Fibroblast of skin of right quadriceps (primary cell): ENCODE measurements at regions not wholly inside any gene's neighbourhood (a gene's known extent, or its start where the extent isn't known, plus 50 kb on each side); places are given as distances from the start of the nearest gene placed in this dataset.
"Not testable (repeated sequence)": the region's sequence is repeated elsewhere in the genome, so short reads cannot be mapped to it uniquely, and the experiment has no call there.

Source experiments
- DNase-seq: peaks from one replicate; pipeline ENCODE4 v3.0.0-alpha.2; 2013

DNA sequence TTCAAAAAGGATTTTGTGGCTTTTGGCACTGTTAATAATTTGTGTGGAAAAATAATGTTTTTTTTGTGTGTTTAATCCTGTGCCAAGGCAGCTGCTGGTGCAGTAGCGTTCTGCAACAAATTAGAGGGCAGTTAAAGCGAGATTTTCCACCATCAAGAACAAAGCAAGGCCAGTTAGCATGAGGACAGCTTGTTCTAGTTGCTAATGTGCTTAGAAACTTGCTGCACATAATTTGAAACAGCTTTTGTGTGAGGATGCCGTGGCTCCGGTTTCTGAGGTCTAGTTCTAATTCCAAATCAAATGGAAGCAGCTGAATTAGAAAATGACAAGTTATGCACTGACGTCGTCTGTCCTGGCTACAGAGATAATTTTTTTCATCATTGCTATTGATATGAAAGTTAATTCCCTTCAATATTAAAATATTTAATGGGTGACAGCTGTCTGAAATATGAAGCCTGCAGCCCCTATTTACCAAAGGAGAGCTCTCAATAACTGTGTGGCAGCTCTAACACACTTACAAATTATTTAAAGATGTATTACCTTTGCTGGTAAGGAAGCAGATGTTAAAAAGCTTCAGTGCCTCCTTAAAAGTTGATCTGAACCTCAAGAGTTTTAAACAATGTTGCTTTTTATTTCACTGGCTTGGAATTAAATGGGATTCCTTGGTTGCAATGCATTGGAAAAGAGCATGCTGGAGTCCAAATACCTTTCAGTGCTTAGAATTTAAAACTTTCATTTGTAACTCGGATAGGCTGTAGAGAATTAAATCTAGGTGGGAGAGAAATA is 128.6 kb downstream of the SPATA31D1 start:
- peak; percentile 70 for DNase-seq

DNA sequence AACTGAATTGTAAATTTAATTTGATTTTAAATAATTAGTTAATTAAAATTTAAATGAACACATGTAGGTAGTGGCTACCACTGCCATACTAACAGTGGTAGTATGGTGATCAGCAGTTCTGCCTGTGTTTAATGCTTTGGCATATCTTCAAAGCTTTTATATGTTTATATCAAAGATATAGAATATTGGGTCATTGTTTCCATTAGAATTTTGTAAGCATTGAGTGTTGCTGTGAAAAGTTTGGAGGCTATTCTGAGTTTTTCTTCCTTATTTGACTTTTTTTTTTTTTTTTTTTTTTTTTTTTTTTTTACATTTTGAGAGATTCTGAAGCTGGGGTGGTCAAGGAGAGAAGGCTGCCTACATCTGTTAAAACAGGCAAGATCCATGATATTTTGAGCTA is 134.2 kb downstream of the SPATA31D1 start:
- DNase-seq, result no peak

DNA sequence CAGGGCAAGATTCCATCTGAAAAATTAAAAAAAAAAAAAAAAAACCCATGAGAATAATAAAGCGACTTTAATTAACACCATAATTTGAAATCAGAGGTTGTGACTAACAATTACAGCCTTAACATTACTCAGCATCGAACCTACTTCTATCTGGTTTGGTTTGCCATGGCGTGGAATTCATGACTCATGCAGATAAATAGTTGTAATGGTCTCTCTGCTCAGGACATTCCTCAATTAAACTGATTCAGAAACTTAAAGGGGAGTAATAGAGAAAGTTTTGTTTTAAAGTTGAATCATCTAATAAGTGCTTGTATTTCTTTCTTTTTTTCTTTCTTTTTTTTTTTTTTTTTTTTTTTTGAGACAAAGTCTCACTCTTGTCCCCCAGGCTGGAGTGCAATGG is 135.5 kb downstream of the SPATA31D1 start:
- peak; percentile 93 for DNase-seq

DNA sequence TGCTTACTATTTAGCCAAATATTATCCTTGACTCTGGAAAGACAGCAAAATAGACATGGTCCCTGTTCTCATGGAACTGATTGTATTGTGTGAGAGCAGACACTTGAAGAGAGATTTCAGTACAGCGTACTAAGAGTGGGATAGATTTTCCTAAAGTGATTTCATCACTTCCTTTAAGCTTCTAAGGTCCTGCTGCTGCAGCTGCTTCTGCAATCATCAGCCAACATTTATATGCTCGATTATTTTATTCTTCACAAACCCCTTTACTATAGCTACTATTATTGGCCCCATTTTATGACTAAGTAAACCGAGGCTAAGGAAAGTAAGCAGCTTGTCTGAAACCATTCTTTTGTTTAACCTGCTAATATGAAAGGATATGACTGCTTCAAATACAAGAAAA is 137.7 kb downstream of the SPATA31D1 start:
- DNase-seq, result no peak

DNA sequence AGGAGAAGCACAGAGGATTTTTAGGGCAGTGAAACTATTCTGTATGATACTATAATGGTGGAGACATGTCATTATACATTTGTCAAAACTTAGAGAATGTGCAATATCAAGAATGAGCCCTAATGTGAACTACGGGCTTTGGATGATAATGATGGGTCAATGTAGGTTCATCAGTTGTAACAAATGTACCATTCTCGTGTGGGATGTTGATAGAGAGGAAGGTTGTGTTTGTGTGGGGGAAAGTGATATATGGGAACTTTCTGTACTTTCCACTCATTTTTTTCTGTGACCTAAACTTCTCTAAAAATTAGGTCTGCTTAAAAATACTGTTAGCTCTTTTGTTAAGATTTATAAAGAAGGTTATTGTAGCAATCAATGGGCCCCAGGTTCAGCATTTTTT is 138.9 kb downstream of the SPATA31D1 start:
- DNase-seq, result no peak

DNA sequence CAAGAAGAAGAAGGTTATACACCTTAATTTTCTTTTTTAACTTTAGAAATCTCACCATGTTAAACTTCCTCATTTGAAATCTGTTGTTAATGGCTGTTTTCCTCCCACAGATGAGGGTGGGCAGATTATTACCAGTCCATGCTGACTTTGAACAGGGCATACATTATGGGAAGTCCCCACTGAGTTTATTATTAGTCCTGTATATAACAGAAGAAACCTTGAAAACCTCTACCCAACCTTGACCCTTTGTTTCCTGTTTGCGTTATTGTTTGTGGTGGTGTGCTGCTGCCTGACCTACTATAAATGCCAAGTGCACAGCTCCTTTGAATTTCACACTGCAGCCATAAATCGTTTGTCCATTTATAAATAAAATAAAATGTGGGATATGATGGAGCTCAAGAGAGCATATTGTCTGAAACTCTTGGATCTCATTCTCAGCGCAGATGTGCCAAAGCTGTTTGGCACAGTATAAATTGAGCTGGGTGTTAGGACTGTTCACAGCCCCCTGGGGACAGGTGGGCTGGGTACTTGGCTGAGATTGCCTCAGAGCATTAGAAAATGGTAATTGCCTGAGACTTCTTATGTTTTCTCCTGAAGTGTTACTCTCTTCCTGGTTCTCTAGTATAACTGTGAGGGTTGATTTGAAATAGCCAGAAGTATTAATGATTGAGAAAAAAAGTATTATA is 139.6 kb downstream of the SPATA31D1 start:
- DNase-seq, result no peak

DNA sequence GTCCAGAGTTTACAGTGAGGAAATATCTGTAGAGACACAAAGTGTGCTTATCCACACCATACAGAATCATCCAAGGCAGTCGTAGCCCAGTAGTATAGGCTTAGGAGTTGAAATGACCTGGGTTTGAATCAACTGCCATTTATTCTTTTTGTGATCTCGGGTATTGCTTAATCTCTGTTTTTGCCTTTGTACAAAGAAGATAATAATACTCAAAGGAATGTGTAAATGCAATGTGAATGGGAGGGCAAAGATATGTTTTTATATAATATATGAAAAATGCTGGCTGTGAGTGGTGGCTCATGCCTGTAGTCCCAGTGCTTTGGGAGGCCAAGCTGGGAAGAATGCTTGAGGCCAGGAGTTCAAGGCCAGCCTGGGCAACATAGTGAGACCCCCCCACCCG is 141.1 kb downstream of the SPATA31D1 start:
- no peak for DNase-seq

DNA sequence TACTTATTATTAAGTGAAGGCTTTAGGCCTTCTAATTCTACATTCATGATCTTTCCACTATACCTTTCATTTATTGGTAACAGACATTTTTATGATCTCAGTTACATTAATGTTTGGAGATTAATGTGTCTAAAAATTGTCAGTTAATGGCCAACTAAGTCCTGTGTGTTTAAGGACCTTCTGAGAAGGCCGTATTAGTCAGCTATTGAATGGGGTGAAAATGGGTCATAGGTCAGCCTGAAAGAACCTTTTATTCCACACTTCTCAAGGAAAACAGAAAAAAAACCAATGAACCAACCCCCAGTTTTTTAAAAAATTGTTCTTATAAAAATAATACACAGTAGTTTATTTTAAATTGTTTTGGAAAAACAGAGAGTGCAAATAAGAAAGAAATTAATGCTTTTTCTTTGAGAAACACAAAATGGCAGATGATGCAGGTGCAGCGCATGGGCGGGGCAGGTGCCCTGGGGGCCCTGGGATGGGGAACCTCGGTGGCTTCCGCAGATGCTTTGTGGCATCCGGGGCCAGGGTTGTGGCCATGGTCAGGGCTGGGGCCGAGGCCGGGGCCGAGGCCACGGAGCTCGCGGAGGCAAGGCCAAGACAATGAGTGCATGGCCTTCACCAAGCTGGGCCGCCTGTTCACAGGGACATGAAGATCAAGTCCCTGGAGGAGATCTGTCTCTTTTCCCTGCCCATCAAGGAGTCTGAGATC is 141.9 kb downstream of the SPATA31D1 start:
- DNase-seq, result no peak

DNA sequence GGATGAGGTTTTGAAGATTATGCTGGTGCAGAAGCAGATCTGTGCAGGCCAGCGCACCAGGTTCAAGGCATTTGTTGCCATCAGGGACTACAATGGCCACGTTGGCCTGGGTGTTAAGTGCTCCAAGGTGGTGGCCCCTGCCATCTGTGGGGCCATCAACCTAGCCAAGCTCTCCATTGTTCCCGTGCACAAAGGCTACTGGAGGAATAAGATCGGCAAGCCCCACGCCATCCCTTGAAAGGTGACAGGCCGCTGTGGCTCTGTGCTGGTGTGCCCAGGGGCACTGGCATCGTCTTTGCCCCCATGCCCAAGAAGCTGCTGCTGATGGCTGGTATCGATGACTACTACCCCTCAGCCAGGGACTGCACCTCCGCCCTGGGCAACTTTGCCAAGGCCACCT is 142.5 kb downstream of the SPATA31D1 start:
- DNase-seq, result no peak

DNA sequence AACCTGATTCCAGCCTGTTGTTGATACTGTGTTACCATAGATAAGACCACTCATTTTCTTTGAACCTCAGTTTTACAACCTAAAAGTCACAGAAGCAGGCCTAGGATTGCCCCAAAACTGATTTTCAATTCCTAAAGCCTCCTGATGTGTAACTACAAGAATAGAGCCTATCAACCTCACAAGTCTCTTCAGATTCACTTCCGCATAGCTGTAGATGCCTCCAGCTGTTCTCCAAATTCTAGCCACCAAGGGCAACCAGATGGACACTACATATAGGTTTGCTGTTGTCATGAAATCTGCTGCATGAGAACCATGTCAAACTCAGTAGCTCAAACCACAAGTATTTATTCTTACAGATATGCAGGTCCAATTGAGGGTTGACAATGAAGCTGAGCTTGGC is 143.5 kb downstream of the SPATA31D1 start:
- DNase-seq, result no peak

DNA sequence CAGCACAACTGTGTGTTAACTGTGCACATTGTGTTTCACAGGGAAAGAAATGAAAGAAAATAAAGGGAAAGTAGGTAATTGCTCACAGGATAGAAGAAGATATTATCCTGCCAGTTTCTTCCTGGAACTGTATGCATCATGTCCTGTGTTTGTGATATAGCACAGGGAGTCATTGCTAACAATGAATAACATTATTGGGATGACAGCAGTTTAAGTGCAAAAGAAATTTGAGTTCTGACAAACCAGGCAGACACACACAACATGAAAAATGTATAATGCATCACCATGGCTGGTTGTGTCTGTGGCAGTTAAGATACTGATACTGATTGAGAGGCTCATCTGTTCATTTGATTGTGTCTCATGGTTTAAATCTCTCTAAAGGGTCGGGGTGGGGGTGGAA is 145.4 kb downstream of the SPATA31D1 start:
- peak; percentile 31 for DNase-seq

DNA sequence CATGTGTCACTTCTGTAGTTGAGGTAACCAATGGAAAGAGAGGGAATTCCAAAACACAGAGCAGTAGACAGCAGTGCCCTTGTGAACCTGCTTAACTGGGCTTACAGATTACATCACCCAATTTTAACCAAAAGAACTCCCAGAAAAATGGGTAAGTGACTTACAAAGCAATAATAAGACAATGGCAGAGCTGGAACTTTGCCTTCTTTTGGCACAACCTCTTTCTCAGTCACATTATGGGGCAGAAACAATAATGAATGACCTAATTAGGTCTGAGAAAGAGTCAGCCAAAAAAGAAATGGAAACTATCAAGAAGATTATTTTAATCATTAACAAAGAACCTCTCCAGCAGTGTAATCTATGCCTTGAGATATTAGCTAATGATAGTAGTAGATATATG is 146.5 kb downstream of the SPATA31D1 start:
- no peak for DNase-seq

DNA sequence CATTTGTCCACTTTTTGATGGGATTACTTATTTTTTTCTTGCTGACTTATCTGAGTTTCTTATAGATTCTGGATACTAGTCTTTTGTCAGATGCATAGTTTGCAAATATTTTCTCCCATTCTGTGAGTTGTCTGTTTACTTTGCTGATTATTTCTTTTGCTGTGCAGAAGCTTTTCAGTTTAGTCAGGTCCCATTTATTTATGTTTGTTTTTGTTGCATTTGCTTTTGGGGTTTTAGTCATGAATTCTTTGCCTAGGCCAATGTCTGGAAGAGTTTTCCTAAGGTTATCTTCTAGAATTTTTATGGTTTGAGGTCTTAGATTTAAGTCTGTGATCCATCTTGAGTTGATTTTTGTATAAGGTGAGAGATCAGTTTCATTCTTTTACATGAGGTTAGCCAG is 149.5 kb downstream of the SPATA31D1 start:
- DNase-seq, result not testable (repeated sequence)

DNA sequence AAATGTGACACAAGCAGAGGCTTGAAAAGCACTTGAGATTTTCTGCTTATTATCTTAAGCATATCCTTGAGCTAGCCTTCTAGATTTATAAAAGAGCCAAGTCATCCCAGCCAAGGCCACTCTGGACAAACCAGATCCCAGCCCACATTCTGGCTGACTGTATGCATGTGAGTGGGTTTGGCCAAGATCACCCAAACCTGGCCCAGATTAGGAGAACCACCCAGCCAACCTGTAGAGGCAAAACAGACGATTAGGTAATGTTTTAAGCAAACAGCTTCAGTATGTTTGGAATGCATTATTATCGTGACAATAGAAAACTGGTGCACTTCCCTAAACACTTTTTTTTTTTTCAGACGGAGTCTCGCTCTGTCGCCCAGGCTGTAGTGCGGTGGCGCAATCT is 151.9 kb downstream of the SPATA31D1 start:
- DNase-seq, result no peak

DNA sequence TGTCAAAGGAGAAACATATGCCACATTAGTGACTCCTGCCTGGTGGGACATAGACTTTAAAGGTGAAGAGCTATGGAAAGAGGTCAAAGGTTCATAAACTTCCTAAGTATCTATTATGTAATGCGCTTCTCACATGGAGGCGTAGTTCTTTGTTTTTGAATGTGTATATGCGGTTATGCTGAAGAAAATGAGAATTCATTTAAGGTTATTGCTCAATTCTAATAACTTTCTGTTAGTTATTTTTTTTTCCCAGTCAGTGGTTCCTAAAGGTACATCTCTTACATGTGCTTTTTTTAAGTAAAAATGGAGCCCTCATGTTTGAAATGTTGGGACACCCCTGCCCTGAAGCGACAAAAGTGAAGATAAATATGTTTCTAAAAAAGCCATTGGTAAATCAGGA is 156.2 kb downstream of the SPATA31D1 start:
- DNase-seq, result no peak

DNA sequence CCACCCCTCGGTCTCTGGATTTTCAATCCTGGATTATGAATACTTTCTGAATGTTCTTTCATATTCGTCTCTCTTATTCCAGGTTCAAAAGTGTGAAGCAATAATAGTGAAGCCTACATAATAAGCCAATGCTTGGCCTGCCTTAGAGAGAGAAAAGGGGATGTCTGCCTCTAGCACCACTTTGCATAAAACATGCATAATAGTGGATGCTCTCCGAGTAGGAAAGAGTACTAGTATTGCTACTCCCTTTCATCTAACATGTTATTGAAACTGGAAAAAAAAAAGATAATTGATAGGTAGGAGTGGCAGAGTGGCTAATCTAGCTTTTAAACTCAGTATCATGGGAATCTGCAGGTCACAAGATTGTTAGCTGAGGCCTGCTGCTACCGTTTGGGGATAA is 158.1 kb downstream of the SPATA31D1 start:
- DNase-seq, result no peak

DNA sequence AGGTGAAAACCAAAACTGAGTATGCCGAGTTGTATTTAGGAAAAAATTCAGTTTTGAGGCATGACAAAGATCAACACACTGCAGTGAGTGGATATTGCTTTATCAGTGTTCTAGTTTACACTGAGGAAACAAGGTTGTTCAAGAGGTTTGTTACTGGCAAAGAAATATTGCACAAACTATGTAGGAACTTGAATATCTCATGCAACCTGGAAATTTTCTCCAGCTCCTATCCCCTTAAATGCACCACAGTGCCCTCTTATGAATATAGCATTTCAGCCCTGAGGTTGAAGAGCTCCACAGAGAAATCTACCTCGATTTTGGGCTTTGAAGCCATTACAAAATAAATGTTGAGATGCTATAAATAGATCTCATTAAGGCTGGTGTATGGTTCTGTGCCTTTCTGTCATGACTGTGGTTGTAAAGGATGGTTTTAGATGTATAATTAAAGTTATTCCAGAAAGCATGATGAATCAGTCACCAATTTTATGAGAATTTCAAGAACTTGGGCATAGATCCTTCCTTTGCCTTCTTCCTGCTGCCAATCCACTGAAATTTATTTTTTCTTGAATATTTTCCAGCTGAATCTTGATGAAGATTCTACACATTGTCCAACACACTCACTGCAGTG is 159.3 kb downstream of the SPATA31D1 start:
- peak; percentile 68 for DNase-seq

DNA sequence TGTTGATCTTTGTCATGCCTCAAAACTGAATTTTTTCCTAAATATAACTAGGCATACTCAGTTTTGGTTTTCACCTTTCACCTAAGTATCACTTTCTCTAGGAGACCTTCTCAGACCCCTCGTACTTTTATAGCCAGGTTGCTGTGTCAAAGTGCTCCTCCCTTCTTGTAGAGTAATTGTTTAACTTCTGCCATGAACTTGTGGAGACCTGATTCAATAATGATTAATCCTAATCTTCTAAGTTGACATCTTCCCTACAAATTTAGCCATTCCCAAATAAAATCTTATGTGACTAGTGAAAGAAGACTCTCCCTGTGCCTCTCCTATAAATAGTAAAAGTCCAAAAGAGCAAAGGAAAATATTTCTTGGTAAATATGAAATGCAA is 159.8 kb downstream of the SPATA31D1 start:
- no peak for DNase-seq

DNA sequence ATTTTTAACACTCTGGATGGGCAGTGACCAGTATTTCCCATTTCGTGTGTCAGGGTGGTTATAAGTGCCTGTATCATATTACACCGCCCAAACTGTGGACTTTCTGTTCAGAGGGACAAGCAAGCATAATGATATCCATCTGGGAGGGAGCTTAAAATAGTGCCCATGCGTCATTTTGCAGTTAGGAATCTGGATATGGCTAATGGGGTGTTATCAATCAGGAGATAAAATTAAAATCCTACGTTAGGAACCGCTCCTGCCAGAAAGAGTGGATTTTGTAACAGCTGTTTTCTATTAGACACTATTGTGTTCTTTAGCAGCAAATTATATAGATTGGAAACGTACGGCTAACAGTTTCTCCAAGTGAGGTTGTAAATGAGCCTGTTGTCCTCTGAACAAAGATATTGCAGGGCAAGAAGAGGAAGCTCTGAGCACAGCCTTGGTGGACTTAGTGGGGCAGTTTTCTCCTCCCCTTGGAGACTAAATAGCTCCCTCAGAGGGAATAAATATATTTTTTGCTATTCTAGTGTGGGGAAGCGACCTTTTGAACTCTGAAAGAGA is 160.4 kb downstream of the SPATA31D1 start:
- DNase-seq, result peak; percentile 97

DNA sequence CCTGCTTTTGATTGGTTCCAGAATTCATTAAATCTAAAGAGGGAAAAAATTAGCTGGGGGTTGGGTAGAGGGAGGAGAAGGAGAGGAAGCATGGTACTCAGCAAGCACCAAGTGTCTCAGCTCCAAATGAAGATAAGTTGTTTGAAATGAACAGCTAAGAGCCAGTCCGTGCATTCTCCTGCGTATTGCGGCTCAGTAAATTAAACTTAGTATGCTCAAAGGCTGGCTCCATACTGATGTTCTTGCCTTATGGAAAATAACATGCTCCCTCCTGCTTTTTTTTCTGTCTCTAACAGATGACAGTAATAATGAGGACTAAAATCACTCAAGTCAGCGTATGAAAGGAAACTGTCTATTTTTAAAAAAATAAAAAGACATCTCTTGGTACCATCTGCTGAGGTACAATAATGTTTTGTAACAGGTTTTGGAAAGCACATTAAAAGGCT is 161.0 kb downstream of the SPATA31D1 start:
- DNase-seq, result no peak

DNA sequence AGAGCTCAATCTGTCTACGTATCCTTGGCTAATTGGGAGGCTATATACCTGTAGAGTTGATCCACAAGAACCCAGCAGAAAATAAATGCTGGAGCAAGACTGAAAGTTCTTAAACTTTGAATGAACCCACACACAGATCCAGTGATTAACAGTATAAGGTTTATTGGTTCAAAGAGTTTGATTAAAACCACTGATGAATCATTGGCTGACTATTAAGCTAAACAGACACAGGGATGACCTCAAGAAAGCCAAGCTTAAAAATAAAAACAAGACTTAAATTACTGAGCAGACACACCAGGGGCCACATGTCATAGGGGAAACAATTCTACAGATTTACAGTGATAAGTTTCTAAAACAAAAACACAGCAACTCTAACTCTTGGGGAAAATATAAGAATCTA is 163.6 kb downstream of the SPATA31D1 start:
- peak; percentile 83 for DNase-seq

DNA sequence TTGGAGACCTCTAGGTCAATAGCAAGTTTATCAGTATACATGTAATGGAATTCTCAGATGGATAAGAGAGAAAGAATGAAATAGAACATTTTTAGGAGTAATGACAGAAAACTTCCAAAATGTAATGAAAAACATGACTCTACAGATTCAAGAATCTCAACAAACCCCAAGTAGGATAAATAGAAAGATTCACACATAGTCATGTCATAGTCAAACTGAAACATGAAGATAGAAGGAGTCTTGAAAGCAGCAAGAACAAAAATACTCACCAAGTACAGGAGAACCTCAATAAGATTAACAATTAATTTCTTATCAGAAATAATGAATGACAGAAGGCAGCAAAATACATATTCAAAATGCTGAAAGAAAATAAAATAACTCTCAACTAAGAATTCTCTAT is 164.5 kb downstream of the SPATA31D1 start:
- DNase-seq, result no peak

DNA sequence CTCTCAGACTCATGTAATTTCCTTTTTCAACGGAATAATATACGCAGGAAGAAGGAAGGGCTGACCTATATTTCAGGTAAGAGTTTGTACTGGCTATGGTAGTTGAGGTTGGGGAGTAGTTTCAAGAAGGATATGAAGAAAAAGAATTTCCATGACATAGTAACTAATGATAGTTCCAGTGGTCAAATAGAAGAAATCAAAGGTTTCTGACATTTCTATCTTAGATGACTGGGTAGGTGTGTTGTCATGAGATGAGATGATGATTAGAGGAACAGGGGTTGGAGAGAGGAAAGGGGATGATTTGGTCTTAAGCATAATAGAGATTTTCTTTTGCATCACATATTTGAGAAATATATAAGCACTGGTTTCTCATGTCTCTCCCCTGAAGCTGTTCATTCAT is 166.0 kb downstream of the SPATA31D1 start:
- no peak for DNase-seq
